ENCODE measurements at regions not wholly inside any gene's neighbourhood (a gene's known extent, or its start where the extent isn't known, plus 50 kb on each side); places are given as distances from the start of the nearest gene placed in this dataset.

GRCh38 chr5:17748201-17748600, 113.9 kb downstream of the TAF11L14 start:
- no TSS peak for BruUV-seq (replicated peaks)
- H3K9me3 ChIP-seq (ENCODE audit: low read length) = peaks cover 55% of the 10 kb centered on the region
- H3K9ac ChIP-seq (ENCODE audit: insufficient read depth, low read depth, low read length) = no peak overlapping the region
- no peak overlapping the region for H3K4me2 ChIP-seq (ENCODE audit: low read depth, low read length)
- intact Hi-C loops (cut with micrococcal nuclease; ENCODE audit: unreplicated experiment) = no loop called here
- no peaks in the 10 kb centered on the region for H4K20me1 ChIP-seq (ENCODE audit: insufficient read depth, low read length)
- H3K79me2 ChIP-seq (ENCODE audit: insufficient read depth, low read length) = no peaks in the 10 kb centered on the region
- TF ChIP-seq KAT8 (CRISPR knock-in tag; IDR thresholded peaks at IDR 0.05) (no peak), ZSCAN9 (CRISPR knock-in tag; IDR thresholded peaks at IDR 0.05; ENCODE audit: borderline replicate concordance) (no peak), ZNF597 (CRISPR knock-in tag; IDR thresholded peaks at IDR 0.05) (no peak), IKZF4 (CRISPR knock-in tag; IDR thresholded peaks at IDR 0.05; ENCODE audit: borderline replicate concordance, low read depth, not compliant biosample characterization) (no peak), CHD4 (IDR thresholded peaks at IDR 0.05; ENCODE audit: borderline replicate concordance, low read length) (no peak), WIZ (CRISPR knock-in tag; IDR thresholded peaks at IDR 0.05) (no peak), PREB (CRISPR knock-in tag; IDR thresholded peaks at IDR 0.05) (no peak), ZNF644 (CRISPR knock-in tag; IDR thresholded peaks at IDR 0.05; ENCODE audit: low read depth) (no peak), IKZF1 (IDR thresholded peaks at IDR 0.05) (no peak), MED8 (CRISPR knock-in tag; IDR thresholded peaks at IDR 0.05; ENCODE audit: insufficient replicate concordance) (no peak), ZNF382 (CRISPR knock-in tag; IDR thresholded peaks at IDR 0.05; ENCODE audit: borderline replicate concordance) (no peak), ZC3H13 (CRISPR knock-in tag; IDR thresholded peaks at IDR 0.05) (no peak), ZNF558 (CRISPR knock-in tag; IDR thresholded peaks at IDR 0.05; ENCODE audit: borderline replicate concordance) (no peak), FIP1L1 (IDR thresholded peaks at IDR 0.05; ENCODE audit: borderline replicate concordance, insufficient read depth, low read depth, low read length) (no peak), ZBTB46 (CRISPR knock-in tag; IDR thresholded peaks at IDR 0.05; ENCODE audit: borderline replicate concordance) (no peak), ZFP91 (CRISPR knock-in tag; IDR thresholded peaks at IDR 0.05; ENCODE audit: borderline replicate concordance) (no peak), RFX5 (IDR thresholded peaks at IDR 0.05; ENCODE audit: low read depth, low read length) (no peak), ZMYM4 (CRISPR knock-in tag; IDR thresholded peaks at IDR 0.05) (no peak)
- no peak overlapping the region for H3K4me3 ChIP-seq (replicated peaks in 1 of 3; ENCODE audit: insufficient read depth in 1 of 3, low read depth in 2 of 3, low read length in 3 of 3)
- in situ Hi-C loops (cut with HindIII; ENCODE audit: extremely low pct_ligation_motif_present, low pct_unique_long_range_greater_than_20kb) = no loop called here
- FAIRE-seq = no peak
- no peak overlapping the region for H3K27ac ChIP-seq (ENCODE audit: extremely low read length, insufficient read depth, low read length)
- ATAC-seq = no peak
- H3K27me3 ChIP-seq (ENCODE audit: control insufficient read depth in 1 of 2, insufficient read depth in 2 of 2, low read length in 2 of 2) = no peaks in the 10 kb centered on the region
- no peaks in the 10 kb centered on the region for H3K4me1 ChIP-seq (ENCODE audit: insufficient read depth, low read length)
- no peak overlapping the region for H2AFZ ChIP-seq (ENCODE audit: low read length)
- CTCF ChIA-PET (ENCODE audit: low intra/inter-chr PET ratio, low total read pairs) = no interaction called here
- H3K36me3 ChIP-seq (replicated peaks in 1 of 2; ENCODE audit: control insufficient read depth in 1 of 2, insufficient read depth in 2 of 2, low read length in 2 of 2) = no peaks in the 10 kb centered on the region
- 21% methylated on average over 2 of the region's 2 CpGs for WGBS (ENCODE audit: low lambda C conversion rate)
- DNase-seq (ENCODE audit: low spot score) = no peak
- POLR2A ChIA-PET = no interaction called here

All from HepG2 (cell line).